ENCODE measurements at regions not wholly inside any gene's neighbourhood (a gene's known extent, or its start where the extent isn't known, plus 50 kb on each side); places are given as distances from the start of the nearest gene placed in this dataset.
"Not testable (repeated sequence)": the region's sequence is repeated elsewhere in the genome, so short reads cannot be mapped to it uniquely, and the experiment has no call there.

DNA sequence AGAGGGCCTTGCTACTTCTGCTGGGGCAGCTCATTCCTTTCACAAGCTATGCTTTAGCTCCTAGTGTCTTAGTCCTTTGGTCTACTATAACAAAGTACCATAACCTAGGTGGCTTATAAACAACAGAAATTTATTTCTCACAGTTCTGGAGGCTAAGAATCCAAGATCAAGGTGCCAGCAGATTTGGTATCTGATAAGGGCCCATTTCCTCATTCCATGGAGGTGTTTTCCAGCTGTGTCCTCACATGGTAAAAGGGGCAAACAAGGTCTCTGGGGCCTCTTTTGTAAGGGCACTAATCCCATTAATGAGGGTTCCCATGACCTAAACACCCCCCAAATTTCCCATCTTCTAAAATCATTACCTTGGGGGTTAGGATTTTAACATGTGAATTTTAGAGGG, 57.9 kb upstream of the LRCH1 start:
- Mint-ChIP-seq H3K9me3 (no peaks in the 10 kb centered on the region), H3K4me3 (no peak overlapping the region)
- POLR2A ChIA-PET, result no interaction called here

DNA sequence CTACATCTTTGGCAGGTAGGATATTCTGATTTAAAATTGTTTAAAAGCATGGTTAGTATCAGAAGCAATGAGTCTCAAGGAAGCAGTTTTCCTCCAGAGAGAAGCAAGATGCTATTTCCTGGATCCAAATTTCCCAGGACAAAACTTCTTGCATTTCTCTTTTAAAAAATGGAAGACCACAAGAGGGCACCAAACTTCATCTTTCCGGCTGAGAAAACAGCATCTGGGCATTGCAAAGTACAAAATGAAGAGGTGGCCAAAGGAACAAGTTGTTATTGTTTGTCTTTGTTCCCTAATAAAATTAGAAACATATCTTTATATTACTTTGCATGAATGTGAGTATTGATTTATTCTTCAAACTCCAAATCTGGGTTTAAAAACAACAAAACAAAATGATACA, 60.0 kb upstream of the LRCH1 start:
- no peak for DNase-seq (ENCODE audit: low spot score)
- ChIA-PET CTCF (no interaction called here), POLR2A (no interaction called here)
- Mint-ChIP-seq H3K4me3 (no peak overlapping the region), H3K9me3 (no peaks in the 10 kb centered on the region), H3K27me3 (ENCODE audit: low read depth) (no peaks in the 10 kb centered on the region), H3K27ac (no peak overlapping the region), H3K4me1 (peaks cover 3% of the 10 kb centered on the region; the same call in 1 of the 2 replicates), H3K36me3 (no peaks in the 10 kb centered on the region)
- TF ChIP-seq RORB (CRISPR knock-in tag; IDR thresholded peaks at IDR 0.05), result no peak
- TF ChIP-seq, protein P1, sequence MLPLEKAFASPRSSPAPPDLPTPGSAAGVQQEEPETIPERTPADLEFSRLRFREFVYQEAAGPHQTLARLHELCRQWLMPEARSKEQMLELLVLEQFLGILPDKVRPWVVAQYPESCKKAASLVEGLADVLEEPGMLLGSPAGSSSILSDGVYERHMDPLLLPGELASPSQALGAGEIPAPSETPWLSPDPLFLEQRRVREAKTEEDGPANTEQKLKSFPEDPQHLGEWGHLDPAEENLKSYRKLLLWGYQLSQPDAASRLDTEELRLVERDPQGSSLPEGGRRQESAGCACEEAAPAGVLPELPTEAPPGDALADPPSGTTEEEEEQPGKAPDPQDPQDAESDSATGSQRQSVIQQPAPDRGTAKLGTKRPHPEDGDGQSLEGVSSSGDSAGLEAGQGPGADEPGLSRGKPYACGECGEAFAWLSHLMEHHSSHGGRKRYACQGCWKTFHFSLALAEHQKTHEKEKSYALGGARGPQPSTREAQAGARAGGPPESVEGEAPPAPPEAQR (CRISPR knock-in tag; IDR thresholded peaks at IDR 0.05), result no peak
- TF ChIP-seq, protein P2, sequence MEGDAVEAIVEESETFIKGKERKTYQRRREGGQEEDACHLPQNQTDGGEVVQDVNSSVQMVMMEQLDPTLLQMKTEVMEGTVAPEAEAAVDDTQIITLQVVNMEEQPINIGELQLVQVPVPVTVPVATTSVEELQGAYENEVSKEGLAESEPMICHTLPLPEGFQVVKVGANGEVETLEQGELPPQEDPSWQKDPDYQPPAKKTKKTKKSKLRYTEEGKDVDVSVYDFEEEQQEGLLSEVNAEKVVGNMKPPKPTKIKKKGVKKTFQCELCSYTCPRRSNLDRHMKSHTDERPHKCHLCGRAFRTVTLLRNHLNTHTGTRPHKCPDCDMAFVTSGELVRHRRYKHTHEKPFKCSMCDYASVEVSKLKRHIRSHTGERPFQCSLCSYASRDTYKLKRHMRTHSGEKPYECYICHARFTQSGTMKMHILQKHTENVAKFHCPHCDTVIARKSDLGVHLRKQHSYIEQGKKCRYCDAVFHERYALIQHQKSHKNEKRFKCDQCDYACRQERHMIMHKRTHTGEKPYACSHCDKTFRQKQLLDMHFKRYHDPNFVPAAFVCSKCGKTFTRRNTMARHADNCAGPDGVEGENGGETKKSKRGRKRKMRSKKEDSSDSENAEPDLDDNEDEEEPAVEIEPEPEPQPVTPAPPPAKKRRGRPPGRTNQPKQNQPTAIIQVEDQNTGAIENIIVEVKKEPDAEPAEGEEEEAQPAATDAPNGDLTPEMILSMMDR (IDR thresholded peaks at IDR 0.05), result peak; percentile 47; the same call in 1 of the 2 replicates
- TF ChIP-seq CBFB (CRISPR knock-in tag; IDR thresholded peaks at IDR 0.05; ENCODE audit: low read depth), result no peak
- no peak for TF ChIP-seq CREM (CRISPR knock-in tag; IDR thresholded peaks at IDR 0.05)
- no peak for ATAC-seq

More for the DNA sequence above, 57.9 kb upstream of the LRCH1 start:
- ATAC-seq, result no peak
- no peak for DNase-seq (ENCODE audit: low spot score)
- peaks cover 3% of the 10 kb centered on the region; the same call in 1 of the 2 replicates for H3K4me1 Mint-ChIP-seq
- CTCF ChIA-PET, result no interaction called here
- H3K36me3 Mint-ChIP-seq, result no peaks in the 10 kb centered on the region
- TF ChIP-seq PRRX2 (CRISPR knock-in tag; IDR thresholded peaks at IDR 0.05), result no peak
- TF ChIP-seq ZNF396 (CRISPR knock-in tag; IDR thresholded peaks at IDR 0.05; ENCODE audit: borderline replicate concordance), result no peak
- TF ChIP-seq, protein P3, sequence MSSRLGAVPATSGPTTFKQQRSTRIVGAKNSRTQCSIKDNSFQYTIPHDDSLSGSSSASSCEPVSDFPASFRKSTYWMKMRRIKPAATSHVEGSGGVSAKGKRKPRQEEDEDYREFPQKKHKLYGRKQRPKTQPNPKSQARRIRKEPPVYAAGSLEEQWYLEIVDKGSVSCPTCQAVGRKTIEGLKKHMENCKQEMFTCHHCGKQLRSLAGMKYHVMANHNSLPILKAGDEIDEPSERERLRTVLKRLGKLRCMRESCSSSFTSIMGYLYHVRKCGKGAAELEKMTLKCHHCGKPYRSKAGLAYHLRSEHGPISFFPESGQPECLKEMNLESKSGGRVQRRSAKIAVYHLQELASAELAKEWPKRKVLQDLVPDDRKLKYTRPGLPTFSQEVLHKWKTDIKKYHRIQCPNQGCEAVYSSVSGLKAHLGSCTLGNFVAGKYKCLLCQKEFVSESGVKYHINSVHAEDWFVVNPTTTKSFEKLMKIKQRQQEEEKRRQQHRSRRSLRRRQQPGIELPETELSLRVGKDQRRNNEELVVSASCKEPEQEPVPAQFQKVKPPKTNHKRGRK (CRISPR knock-in tag; IDR thresholded peaks at IDR 0.05; ENCODE audit: borderline replicate concordance), result no peak
- no peak for TF ChIP-seq ATF1 (CRISPR knock-in tag; IDR thresholded peaks at IDR 0.05)
- no peak for TF ChIP-seq FOXJ3 (CRISPR knock-in tag; IDR thresholded peaks at IDR 0.05; ENCODE audit: borderline replicate concordance)
- H3K27me3 Mint-ChIP-seq (ENCODE audit: low read depth), result no peaks in the 10 kb centered on the region
- H3K27ac Mint-ChIP-seq, result no peak overlapping the region

DNA sequence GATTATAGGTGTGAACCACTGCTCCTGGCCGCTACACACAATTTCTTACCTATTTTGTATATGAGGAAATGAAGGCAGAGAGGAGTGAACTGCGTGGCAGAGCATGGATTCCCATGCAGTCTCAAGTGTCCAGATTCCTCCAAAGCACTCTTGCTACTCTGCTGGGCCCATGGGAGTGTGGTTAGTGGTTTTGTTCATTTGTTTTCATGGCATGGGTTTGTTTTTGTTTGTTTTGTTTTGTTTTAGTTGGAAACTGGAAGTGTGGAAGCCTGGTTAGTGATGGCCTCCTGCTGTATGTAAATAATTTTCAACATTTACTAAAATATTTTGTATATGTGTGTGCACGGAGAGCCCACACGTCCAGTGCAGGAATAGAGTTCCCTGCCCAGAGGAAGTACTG, 61.3 kb upstream of the LRCH1 start:
- H3K4me3 Mint-ChIP-seq, result no peak overlapping the region
- DNase-seq (ENCODE audit: low spot score), result no peak
- no peaks in the 10 kb centered on the region for H3K27me3 Mint-ChIP-seq (ENCODE audit: low read depth)
- TF ChIP-seq JUN (CRISPR knock-in tag; IDR thresholded peaks at IDR 0.05) (no peak), GTF2I (CRISPR knock-in tag; conservative IDR thresholded peaks at IDR 0.05) (no peak), GABPB1 (CRISPR knock-in tag; IDR thresholded peaks at IDR 0.05) (no peak), TEAD1 (CRISPR knock-in tag; IDR thresholded peaks at IDR 0.05) (no peak), ZNF671 (CRISPR knock-in tag; IDR thresholded peaks at IDR 0.05) (no peak), MXD4 (CRISPR knock-in tag; IDR thresholded peaks at IDR 0.05; ENCODE audit: borderline replicate concordance) (no peak), CREB1 (CRISPR knock-in tag; IDR thresholded peaks at IDR 0.05) (no peak), ATF1 (CRISPR knock-in tag; IDR thresholded peaks at IDR 0.05) (no peak), ZNF423 (CRISPR knock-in tag; IDR thresholded peaks at IDR 0.05) (no peak)
- TF ChIP-seq, protein P4, sequence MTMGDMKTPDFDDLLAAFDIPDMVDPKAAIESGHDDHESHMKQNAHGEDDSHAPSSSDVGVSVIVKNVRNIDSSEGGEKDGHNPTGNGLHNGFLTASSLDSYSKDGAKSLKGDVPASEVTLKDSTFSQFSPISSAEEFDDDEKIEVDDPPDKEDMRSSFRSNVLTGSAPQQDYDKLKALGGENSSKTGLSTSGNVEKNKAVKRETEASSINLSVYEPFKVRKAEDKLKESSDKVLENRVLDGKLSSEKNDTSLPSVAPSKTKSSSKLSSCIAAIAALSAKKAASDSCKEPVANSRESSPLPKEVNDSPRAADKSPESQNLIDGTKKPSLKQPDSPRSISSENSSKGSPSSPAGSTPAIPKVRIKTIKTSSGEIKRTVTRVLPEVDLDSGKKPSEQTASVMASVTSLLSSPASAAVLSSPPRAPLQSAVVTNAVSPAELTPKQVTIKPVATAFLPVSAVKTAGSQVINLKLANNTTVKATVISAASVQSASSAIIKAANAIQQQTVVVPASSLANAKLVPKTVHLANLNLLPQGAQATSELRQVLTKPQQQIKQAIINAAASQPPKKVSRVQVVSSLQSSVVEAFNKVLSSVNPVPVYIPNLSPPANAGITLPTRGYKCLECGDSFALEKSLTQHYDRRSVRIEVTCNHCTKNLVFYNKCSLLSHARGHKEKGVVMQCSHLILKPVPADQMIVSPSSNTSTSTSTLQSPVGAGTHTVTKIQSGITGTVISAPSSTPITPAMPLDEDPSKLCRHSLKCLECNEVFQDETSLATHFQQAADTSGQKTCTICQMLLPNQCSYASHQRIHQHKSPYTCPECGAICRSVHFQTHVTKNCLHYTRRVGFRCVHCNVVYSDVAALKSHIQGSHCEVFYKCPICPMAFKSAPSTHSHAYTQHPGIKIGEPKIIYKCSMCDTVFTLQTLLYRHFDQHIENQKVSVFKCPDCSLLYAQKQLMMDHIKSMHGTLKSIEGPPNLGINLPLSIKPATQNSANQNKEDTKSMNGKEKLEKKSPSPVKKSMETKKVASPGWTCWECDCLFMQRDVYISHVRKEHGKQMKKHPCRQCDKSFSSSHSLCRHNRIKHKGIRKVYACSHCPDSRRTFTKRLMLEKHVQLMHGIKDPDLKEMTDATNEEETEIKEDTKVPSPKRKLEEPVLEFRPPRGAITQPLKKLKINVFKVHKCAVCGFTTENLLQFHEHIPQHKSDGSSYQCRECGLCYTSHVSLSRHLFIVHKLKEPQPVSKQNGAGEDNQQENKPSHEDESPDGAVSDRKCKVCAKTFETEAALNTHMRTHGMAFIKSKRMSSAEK (CRISPR knock-in tag; IDR thresholded peaks at IDR 0.05; ENCODE audit: borderline replicate concordance), result no peak
- H3K9me3 Mint-ChIP-seq, result no peaks in the 10 kb centered on the region
- H3K27ac Mint-ChIP-seq, result no peak overlapping the region
- no peak for ATAC-seq
- POLR2A ChIA-PET, result no interaction called here
- CTCF ChIA-PET, result interaction anchor here (2.2 kb wide), 1 partner anchor 238 kb away, joined by 5 read pairs; no protein-coding TSS in a partner anchor
- peaks cover 3% of the 10 kb centered on the region; the same call in 1 of the 2 replicates for H3K4me1 Mint-ChIP-seq
- H3K36me3 Mint-ChIP-seq, result no peaks in the 10 kb centered on the region

DNA sequence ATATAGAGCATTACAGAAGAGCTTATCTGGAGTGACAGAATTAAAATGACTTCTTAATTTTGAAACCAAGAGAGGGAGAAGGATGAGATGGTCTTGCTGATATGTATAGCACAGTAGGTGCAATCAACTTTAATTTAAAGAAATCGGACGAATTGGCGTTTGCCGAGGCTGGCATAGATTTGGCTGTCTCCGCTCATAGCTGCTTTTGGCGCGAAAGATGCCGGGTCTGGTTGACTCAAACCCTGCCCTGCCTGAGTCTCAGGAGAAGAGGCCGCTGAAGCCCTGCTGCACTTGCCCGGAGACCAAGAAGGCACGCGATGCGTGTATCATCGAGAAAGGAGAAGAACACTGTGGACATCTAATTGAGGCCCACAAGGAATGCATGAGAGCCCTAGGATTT, 62.3 kb upstream of the LRCH1 start:
- not testable (repeated sequence) for H3K27ac Mint-ChIP-seq, ATAC-seq

More for the DNA sequence above, 62.3 kb upstream of the LRCH1 start:
- H3K36me3 Mint-ChIP-seq; H3K27me3 Mint-ChIP-seq (ENCODE audit: low read depth); H3K4me1 Mint-ChIP-seq; H3K9me3 Mint-ChIP-seq; H3K4me3 Mint-ChIP-seq; POLR2A ChIA-PET; DNase-seq (ENCODE audit: low spot score): not testable (repeated sequence)
- CTCF ChIA-PET, result interaction anchor here (0.9 to 2.2 kb wide), 3 partner anchors 238 to 403 kb away, joined by 3 to 5 read pairs (median 4); no protein-coding TSS in a partner anchor
